SW480 (cell line): ENCODE measurements at regions not wholly inside any gene's neighbourhood (a gene's known extent, or its start where the extent isn't known, plus 50 kb on each side); places are given as distances from the start of the nearest gene placed in this dataset.
"Not testable (repeated sequence)": the region's sequence is repeated elsewhere in the genome, so short reads cannot be mapped to it uniquely, and the experiment has no call there.

Experiments
- DNase-seq: peaks from one replicate; pipeline ENCODE4 v3.0.0-alpha.2; 2016; ENCODE audit warnings: low spot score

DNA sequence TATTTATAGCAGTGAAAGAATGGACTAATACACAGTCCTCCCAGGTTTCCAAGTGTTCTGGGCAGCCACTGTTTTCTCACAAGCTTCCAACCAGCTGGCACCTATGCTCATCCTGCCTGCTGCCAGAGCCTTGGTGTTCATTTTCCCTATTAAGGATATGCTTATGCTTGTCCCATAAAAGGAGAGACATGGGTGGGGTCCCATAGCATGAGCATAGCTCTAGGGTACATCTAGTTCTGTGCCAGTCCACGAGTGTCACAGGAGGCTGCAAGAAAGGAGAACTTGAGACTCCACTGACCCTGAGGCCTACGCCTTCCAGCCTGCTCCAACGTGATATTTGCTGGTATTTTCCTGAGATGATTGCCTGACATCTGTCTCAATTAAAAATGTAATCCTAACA, 192.4 kb upstream of the PTGFR start:
- DNase-seq, result no peak

DNA sequence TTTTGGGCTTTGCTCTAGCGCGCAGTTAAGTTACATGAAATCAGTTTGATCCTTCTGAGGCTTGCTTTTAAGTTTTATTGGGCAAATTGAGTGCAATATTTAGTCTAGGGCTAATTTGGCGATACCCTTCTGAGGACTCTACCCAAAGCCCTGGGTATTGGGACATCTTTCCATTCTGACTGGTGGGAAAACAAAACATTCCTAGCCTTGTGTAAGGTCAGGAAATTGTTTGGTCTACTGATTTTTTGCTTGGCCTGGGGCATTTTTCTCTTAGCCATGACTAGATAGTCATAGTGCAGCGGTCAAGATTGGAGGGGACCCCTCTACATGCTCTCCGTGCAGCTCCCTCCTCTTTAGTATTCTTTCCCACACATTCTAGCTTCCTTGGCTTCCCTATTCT, 189.6 kb upstream of the PTGFR start:
- DNase-seq, result no peak

DNA sequence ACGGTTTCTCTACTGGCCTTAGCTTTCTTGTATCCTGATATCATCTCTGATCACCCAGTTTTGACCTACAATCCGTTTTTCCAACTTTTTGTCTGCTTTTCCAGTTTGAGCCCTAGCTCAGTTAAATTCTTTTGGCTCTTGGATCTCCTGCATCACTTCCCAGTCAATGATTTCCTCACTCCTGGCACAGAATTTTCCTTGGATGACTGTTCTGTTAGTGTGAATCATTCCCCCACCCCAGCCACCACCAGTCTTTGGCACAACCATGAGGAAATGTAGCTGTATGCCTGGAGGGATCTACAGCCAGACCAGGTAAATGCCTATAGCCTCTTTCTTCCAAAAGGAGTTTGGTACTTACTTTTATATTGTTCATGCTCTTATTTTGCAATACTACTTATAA, 187.2 kb upstream of the PTGFR start:
- DNase-seq, result no peak

DNA sequence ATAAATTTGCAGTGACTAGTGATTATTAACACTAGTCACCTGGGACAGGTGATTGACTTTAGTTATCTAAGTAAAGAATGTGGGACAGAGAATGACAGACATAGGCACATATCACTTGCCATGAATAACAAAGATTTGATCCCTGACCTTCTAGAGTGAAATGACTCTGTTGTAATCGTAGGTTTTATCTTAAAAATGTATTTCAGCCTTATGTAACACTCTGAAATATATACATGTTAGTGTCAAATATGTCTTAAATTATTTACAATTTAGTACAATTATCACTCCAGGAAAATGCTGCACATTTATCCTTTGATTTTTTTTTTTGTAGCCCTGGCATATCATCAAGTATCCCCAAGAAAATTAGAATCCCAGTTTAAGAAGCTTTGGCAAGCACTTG, 186.4 kb upstream of the PTGFR start:
- DNase-seq, result no peak

DNA sequence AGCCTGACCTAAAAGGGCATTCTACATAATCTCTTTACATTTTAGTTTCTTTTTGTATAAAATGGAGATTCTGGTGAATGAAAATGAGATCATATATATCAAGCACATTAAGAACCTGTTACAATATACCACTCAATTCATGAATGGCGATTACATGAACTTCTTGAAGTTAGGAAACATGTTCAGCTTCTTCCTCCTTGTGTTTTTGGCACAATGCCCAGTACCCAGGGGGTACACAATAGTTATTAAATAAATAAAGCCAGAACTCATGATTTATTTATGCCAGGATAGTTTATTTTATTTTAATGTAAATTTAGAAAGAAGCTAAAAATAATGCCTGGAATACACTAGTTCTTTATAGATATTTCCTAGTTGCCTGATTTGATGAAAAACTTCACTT, 186.0 kb upstream of the PTGFR start:
- DNase-seq, result no peak

DNA sequence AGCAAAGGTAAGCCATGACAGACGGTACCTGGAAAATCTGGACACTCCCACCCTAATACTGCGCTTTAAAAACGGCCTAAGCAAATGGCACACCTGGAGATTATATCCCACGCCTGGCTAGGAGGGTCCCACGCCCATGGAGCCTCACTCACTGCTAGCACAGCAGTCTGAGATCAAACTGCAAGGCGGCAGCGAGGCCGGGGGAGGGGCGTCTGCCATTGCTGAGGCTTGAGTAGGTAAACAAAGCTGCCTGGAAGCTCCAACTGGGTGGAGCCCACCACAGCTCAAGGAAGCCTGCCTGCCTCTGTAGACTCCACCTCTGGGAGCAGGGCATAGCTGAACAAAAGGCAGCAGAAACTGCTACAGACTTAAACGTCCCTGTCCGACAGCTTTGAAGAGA, 180.5 kb upstream of the PTGFR start:
- DNase-seq, result not testable (repeated sequence)

DNA sequence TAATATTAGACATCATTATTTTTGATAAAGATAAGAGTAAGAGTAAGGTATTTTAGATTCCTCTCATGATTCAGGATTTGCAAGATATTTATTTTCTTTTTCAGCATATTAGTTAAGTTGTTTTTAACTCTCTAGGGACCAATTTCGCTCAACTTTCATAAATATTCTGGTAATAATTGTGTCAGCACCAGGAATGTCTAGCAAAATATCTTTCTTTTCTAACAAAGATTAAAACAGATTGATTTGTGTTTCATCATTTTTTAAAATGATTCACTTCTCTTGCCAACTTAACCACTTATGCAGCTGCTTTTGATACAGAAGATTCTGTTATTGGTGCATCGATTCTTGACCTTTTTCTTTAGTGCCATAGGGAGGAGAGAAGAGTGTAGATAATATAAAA, 172.8 kb upstream of the PTGFR start:
- DNase-seq, result no peak

DNA sequence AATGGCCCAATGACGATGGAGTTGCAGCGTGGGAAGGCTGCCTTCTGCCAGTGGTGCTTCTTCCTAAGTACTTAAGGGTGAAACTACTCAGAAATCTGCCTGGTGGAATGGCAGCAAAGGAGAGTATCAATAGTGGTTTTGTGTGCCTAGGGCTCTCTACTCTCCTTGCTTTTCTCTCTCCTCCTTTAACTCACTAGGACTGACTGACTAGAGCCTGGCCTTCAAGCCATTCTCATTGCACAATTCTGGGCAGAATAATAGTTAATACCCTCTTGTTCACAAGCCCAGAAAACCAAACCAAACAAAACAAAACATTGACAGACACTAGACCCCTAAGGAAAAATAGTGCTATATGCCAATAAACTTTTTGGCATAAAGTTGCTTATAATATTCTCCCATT, 171.2 kb upstream of the PTGFR start:
- no peak for DNase-seq

DNA sequence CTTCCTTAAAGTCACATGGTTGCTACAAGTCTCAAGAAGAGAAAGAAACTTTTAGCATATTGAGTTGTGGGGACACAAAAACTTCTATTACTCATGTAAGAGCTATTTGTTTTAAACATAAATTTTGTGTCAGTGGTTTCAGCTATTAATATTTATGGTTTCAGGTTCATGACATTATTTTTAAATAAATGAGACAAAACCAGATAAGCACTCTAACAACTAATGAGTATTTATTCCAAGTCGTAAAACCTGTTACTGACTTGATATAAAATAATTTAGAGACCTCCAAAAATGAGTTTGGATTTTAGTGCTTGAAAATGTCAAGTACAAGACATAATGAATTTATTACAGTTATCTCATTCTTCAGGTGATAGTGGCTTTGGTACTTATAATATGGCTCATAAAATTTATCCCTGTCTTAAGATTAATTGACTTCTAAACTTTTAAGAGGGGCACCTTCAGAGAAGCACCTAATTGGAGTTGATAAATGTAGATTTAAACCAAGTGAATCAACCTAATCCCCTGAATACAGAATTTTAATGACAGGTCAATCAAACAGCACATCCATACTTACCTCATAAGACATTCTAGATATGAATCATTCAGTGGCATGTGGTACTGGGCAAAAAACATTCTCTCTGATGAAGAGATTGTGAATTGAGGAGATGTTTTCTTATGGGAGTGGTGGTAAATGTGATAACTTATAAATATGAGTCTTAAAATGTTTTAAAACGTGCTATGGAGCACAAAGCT, 167.7 kb upstream of the PTGFR start:
- DNase-seq, result no peak

DNA sequence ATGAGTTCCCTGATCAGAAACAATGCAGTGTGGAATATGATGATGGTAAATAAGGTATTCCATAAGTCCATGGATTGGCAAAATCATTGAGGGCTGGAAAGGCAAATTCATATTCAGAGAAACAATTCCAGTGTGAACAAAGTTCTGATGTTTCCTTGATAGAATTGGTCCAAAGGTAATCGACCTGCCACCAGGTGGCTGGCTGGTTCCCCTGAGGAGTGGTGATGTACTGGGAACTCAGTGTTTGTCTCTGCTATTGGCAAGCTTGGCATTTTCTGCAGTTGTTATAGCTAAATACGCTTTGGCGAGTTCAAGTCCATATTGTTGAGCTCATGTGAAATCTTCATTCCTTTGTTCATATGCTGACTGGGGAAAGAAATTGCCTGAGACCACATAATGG, 165.5 kb upstream of the PTGFR start:
- no peak for DNase-seq

DNA sequence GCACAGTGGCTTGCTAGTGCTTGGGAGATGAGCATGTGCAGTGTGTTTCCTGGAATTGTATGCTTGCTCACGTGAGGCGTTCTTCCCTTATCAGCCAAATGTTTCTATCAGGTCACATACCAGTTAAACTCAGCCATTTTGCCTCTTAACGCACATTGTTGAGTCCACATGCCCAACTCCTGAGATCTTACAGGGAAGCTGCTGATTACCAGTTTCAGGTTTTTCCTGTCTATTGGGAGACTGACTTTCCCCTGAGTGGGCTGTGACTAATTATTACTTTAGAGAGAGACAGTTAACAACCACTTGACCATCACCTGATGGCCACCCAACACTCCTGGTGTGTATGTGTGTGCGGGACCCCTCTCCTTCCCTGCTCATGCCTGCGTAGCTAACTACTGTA, 161.3 kb upstream of the PTGFR start:
- DNase-seq, result no peak

DNA sequence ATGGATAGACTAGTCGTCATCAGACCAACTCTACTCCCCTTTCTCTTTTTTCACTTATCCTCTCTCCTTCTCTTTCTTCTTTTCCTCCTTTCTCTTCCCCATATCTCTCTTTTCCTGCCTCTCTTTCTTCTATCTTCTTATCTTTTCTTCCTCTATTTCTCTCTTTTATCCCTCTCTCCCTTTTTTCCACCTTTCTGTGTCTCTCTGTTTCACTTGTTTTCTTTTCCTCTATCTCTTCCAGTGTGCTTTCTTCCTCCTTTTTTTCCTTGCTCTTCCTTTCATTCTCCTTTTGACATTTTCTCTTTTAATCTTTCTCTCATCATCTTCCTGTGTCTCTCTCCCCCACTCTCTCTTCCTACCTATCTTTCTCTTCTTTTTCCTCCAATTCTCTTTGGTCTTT, 159.0 kb upstream of the PTGFR start:
- no peak for DNase-seq

DNA sequence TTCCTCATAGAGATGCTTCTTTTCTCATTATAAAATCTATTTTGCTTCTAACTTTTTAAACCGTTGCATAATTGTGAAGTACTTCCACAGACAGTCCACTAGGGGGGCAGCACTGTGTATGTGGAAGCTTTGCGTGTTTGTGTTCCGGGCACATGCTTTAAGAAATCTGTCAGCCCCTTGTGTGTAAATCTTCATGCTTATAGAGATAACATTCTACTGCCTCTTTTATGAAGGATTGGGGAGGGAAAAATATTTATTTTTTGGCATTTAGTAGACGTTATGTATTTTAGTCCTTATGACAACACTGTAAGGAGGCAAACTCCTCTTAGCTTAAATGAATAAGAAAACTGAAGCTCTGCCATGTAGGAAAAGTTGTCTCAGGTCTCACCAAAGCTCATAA, 157.3 kb upstream of the PTGFR start:
- DNase-seq, result peak; percentile 23

DNA sequence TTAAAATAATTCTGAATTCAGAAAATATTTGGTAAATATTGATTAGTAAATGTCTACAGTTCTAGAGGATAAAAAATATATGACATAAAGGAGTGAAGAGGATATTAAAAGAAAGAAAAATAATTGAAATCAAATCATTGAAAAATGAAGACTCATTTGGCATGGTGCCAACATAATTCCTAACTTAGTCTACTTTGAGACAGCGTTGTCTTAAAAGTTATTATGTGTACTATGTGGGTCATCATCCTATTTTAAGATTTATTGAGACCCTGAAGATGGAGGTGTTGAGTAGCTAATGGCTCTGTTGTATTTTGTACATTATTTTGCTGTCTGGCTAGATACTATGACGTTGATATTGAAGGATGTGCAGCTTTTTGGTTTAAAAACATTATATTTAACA, 156.7 kb upstream of the PTGFR start:
- no peak for DNase-seq

DNA sequence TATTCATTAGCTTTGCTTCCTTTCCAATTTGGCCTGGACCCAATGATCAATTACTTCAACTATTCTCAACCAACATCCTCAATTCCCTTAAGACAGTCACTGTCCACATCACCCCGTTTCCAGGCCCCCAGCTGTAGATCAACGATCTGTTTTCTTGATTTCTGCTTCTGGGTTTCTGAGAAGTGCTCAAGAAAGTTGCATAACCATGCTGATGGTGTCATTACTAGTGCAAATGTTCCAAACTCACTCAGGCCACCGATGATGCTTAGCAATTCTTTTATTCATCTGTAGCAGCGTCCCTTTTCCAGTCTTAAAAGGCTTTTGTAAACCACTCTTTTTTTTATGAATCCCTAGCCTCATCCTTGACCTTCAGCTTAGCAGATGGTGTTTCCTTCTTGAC, 155.8 kb upstream of the PTGFR start:
- no peak for DNase-seq

DNA sequence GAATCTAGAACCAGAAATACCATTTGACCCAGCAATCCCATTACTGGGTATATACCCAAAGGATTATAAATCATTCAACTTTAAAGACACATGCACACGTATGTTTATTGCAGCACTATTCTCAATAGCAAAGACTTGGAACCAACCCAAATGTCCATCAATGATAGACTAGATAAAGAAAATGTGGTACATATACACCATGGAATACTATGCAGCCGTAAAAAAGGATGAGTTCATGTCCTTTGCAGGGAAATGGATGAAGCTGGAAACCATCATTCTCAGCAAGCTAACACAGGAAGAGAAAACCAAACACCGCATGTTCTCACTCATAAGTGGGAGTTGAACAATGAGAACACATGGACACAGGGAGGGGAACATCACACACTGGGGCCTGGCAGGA, 154.0 kb upstream of the PTGFR start:
- DNase-seq, result not testable (repeated sequence)

DNA sequence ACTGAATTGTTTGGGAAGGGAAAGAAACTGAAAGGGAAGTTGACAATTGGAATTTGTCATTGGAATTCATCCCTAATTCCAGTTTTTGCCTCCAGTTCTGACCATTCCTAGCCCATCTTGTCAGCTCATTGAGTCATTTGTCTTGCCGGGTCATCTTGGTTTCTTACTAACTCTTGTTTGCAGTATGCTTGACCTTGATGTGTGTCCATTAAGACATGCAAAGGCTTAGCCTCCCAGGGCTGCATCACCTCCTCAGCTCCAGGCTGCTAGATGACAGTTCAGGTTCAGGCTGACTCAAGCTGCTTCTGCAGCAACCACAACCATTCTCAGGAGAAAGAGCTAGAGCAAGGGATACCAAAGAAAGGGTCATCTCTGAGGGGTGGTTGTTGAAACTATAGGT, 151.3 kb upstream of the PTGFR start:
- no peak for DNase-seq

DNA sequence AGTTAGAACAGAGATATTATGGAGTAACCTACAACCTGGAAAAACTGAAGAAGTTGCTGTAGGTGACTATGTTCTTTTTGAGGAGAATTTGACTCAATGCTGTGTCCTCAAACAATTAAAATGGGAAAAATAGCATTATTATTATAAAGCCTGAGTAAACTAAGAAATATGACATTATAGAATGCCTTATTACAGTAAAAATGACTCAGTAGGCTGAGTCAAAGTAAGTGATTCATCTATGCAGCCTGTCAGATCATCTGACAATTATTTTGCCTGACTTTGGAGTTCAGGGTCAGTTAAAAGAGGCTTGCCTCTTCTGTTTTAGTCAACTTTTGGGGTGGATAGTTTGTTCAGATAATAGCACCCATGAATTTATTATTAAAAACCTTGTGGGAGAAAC, 150.8 kb upstream of the PTGFR start:
- no peak for DNase-seq

DNA sequence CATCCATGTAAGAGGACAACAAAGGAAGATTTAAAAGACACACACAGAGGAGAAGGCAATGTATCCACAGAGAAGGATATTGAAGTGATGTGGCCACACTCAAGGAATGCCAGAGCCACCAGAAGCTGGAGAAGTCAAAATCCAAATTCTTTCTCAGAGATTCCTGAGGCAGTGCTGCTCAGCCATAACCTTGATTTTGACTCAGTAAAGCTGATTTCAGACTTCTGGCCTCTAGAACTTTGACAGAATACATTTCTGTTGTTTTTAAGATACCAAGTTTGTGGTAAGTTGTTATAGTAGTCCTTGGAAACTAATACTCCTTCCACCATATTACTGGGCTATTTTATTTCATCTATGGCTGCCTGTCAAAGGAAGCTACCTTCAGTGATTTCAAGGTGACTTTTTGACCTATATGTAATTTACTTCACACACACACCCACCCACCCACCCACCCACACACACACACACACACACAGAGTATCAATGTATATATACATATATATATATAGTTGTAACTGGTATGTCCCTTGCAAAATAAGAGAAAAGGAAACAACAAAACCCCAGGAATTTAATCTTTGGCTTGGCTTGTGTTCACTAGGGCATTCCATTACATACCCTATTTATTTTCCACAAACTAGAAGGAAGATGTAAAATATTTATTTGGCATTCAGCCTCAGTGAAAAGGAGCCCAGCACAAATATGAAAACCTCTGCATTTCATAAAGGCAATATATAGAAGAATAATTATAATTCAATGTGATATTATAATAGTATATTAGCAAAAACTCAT, 142.1 kb upstream of the PTGFR start:
- DNase-seq, result no peak

DNA sequence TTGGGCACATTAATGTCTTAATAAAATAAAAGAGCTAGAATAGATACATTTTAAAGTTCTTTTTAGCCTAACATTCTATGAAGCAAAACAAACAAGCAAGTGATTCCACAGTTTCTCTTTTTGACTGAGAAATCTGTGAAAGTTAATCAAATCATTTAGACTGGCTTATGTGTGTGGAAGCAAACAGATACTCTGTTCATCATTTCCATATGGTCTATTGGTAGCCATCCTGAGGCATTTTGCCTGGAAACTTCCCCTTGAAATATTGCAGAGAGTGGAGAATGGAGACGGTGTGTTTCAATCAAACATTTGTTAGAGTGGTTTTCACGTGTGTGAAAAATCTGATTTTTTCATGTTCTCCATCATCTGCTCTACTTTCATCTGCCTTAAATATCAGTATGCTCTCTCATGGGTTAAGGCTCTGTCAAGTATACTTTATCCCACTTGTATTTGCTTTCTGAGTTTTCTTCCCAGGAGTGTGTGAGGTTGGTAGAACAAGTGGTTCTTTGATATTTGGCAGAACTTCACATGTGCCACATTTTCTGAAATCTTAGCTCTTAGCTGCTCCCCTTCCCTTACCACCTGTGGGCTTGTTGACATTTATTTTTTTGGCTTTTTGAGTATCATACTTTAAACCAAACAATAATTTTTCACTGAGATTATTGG, 139.1 kb upstream of the PTGFR start:
- DNase-seq, result no peak

DNA sequence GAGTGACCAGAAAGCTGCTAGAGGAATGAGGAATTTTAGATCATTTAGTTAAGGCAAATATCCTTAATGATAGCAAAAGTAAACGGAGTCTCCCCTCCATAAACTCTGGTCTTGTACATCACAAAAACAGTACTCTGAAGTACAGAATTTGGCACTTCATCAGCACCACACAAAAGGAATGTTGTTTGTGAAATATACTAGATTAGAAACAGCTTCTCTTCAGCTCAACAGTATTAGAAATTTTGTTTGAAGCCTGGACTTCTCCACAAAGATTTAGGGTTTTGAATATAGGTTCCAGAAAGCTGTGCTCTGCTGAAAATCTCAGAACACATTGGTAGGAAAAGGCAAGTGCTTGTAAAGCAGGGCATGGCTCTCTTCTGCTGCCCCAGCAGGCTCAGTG, 135.1 kb upstream of the PTGFR start:
- DNase-seq, result no peak

DNA sequence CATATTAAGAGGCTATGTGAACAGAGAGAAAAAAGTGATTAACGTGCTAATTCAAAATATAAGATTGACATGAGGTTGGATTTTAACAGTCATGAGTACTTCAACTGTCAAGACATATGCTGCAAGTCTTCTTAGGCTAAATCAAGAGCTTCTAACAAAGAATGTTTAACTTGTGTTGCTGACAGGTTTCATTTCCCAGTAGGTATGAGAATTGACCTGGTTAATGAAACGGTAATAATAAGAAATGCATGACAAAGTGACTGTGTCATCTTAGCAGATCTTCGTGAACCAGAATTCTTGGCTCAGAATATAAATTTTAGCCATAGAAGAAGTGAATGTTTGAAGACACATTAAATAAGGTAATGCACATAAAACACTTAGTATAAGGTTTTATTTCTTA, 132.6 kb upstream of the PTGFR start:
- no peak for DNase-seq

DNA sequence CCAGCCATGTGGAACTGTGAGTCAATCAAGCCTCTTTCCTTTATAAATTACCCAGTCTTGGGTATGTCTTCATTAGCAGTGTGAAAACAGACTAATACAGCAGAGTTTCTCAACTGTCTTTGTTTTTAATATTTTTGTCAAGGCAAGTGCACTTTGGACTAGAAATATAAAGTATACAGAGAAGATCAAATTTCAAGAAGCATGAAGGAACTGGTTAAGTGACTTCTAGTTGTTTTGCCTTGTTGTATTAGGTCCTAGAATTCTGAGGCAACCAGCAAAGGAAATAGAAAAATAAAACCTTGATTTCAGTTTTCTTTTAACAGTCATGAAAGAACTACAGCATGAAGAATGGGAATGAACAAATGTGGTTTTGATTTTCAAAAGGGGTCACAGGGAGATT, 131.1 kb upstream of the PTGFR start:
- no peak for DNase-seq
